ENCODE measurements at regions not wholly inside any gene's neighbourhood (a gene's known extent, or its start where the extent isn't known, plus 50 kb on each side); places are given as distances from the start of the nearest gene placed in this dataset.

- CTCF ChIA-PET = no interaction called here
- DNase-seq (ENCODE audit: extremely low spot score) = no peak
- TF ChIP-seq CTCF (IDR thresholded peaks at IDR 0.05; ENCODE audit: control extremely low read depth, extremely low read depth, low read depth, missing control alignments) = peak; percentile 5
- POLR2A ChIA-PET = no interaction called here
Measured at GRCh38 chr5:29005386-29005785, 1967.0 kb upstream of the CDH9 start.

GRCh38 chr5:29002481-29002880 lies 1964.1 kb upstream of the CDH9 start:
- no peak for TF ChIP-seq CTCF (IDR thresholded peaks at IDR 0.05; ENCODE audit: control extremely low read depth, extremely low read depth, low read depth, missing control alignments)
- no peak for DNase-seq (ENCODE audit: extremely low spot score)
- POLR2A ChIA-PET = no interaction called here
- CTCF ChIA-PET = no interaction called here

GRCh38 chr5:29001666-29002065 lies 1963.3 kb upstream of the CDH9 start:
- POLR2A ChIA-PET = no interaction called here
- DNase-seq (ENCODE audit: extremely low spot score) = no peak
- CTCF ChIA-PET = no interaction called here
- no peak for TF ChIP-seq CTCF (IDR thresholded peaks at IDR 0.05; ENCODE audit: control extremely low read depth, extremely low read depth, low read depth, missing control alignments)

- TF ChIP-seq CTCF (IDR thresholded peaks at IDR 0.05; ENCODE audit: control extremely low read depth, extremely low read depth, low read depth, missing control alignments) = no peak
- DNase-seq (ENCODE audit: extremely low spot score) = no peak
- ChIA-PET POLR2A (no interaction called here), CTCF (interaction anchor here (0.9 kb wide), 1 partner anchor 10 kb away, joined by 3 read pairs; no protein-coding TSS in a partner anchor)
Measured at GRCh38 chr5:28984639-28985038, 1946.3 kb upstream of the CDH9 start.

- TF ChIP-seq CTCF (IDR thresholded peaks at IDR 0.05; ENCODE audit: control extremely low read depth, extremely low read depth, low read depth, missing control alignments) = no peak
- no peak for DNase-seq (ENCODE audit: extremely low spot score)
- ChIA-PET POLR2A (no interaction called here), CTCF (no interaction called here)
Measured at GRCh38 chr5:28975508-28975907, 1937.1 kb upstream of the CDH9 start.

GRCh38 chr5:28967848-28968247 lies 1929.5 kb upstream of the CDH9 start:
- DNase-seq (ENCODE audit: extremely low spot score) = no peak
- no peak for TF ChIP-seq CTCF (IDR thresholded peaks at IDR 0.05; ENCODE audit: control extremely low read depth, extremely low read depth, low read depth, missing control alignments)
- ChIA-PET CTCF (interaction anchor here (0.9 kb wide), 1 partner anchor 9 kb away, joined by 3 read pairs; no protein-coding TSS in a partner anchor), POLR2A (no interaction called here)

- DNase-seq (ENCODE audit: extremely low spot score) = no peak
- POLR2A ChIA-PET = no interaction called here
- no peak for TF ChIP-seq CTCF (IDR thresholded peaks at IDR 0.05; ENCODE audit: control extremely low read depth, extremely low read depth, low read depth, missing control alignments)
- CTCF ChIA-PET = no interaction called here
Measured at GRCh38 chr5:28961816-28962215, 1923.4 kb upstream of the CDH9 start.

All from GM10248 (cell line).